KBM-7 (cell line): ENCODE measurements at regions not wholly inside any gene's neighbourhood (a gene's known extent, or its start where the extent isn't known, plus 50 kb on each side); places are given as distances from the start of the nearest gene placed in this dataset.
"Not testable (repeated sequence)": the region's sequence is repeated elsewhere in the genome, so short reads cannot be mapped to it uniquely, and the experiment has no call there.

Experiments used
- DNase-seq: peaks from one replicate; pipeline ENCODE4 v3.0.0-alpha.2; 2015
- in situ Hi-C: fragments of 300-500 bp; cut with MboI; formaldehyde crosslinking; loops from 2 replicates; pipeline ENCODE4 v1.14.3; 2020; ENCODE audit warnings: low sequenced_read_pairs, low pct_unique_long_range_greater_than_20kb, mixed read lengths

- DNase-seq, result no peak
- in situ Hi-C loops, result no loop called here
Measured at GRCh38 chr3:189375532-189375931, 203.8 kb downstream of the TPRG1 start.

GRCh38 chr3:189383630-189384029 is 211.9 kb downstream of the TPRG1 start:
- DNase-seq, result no peak
- in situ Hi-C loops, result no loop called here

- in situ Hi-C loops, result not testable (repeated sequence)
Measured at GRCh38 chr3:189385880-189386279, 214.1 kb downstream of the TPRG1 start.

GRCh38 chr3:189386739-189387138 is 215.0 kb downstream of the TPRG1 start:
- in situ Hi-C loops, result no loop called here
- DNase-seq, result no peak

More at GRCh38 chr3:189385880-189386279, 214.1 kb downstream of the TPRG1 start:
- not testable (repeated sequence) for DNase-seq

- no peak for DNase-seq
- in situ Hi-C loops, result no loop called here
Measured at GRCh38 chr3:189389346-189389745, 217.6 kb downstream of the TPRG1 start.

GRCh38 chr3:189393598-189393997 is 221.8 kb downstream of the TPRG1 start:
- DNase-seq, result no peak
- in situ Hi-C loops, result no loop called here

GRCh38 chr3:189394599-189395121 is 222.9 kb downstream of the TPRG1 start:
- DNase-seq, result no peak
- in situ Hi-C loops, result no loop called here

- no peak for DNase-seq
- in situ Hi-C loops, result no loop called here
Measured at GRCh38 chr3:189395825-189396224, 224.1 kb downstream of the TPRG1 start.

- DNase-seq, result no peak
- in situ Hi-C loops, result no loop called here
Measured at GRCh38 chr3:189398656-189399055, 226.9 kb downstream of the TPRG1 start.

- in situ Hi-C loops, result no loop called here
Measured at GRCh38 chr3:189401196-189401595, 229.4 kb downstream of the TPRG1 start.

GRCh38 chr3:189403194-189403593 is 228.0 kb upstream of the TP63 start:
- in situ Hi-C loops, result no loop called here
- no peak for DNase-seq

More at GRCh38 chr3:189401196-189401595, 229.4 kb downstream of the TPRG1 start:
- DNase-seq, result no peak

- no peak for DNase-seq
Measured at GRCh38 chr3:189404024-189404423, 227.2 kb upstream of the TP63 start.

GRCh38 chr3:189404797-189405484 is 226.2 kb upstream of the TP63 start:
- in situ Hi-C loops, result no loop called here
- no peak for DNase-seq

More at GRCh38 chr3:189404024-189404423, 227.2 kb upstream of the TP63 start:
- in situ Hi-C loops, result no loop called here

- no peak for DNase-seq
- in situ Hi-C loops, result no loop called here
Measured at GRCh38 chr3:189406148-189406547, 225.0 kb upstream of the TP63 start.

GRCh38 chr3:189410522-189410921 is 220.7 kb upstream of the TP63 start:
- in situ Hi-C loops, result no loop called here
- no peak for DNase-seq

GRCh38 chr3:189419038-189419437 is 212.2 kb upstream of the TP63 start:
- no peak for DNase-seq
- in situ Hi-C loops, result no loop called here

- DNase-seq, result no peak
- in situ Hi-C loops, result no loop called here
Measured at GRCh38 chr3:189419683-189420082, 211.5 kb upstream of the TP63 start.

GRCh38 chr3:189424922-189425321 is 206.3 kb upstream of the TP63 start:
- DNase-seq, result no peak
- in situ Hi-C loops, result no loop called here

- in situ Hi-C loops, result no loop called here
- no peak for DNase-seq
Measured at GRCh38 chr3:189429019-189429418, 202.2 kb upstream of the TP63 start.

GRCh38 chr3:189430166-189430565 is 201.0 kb upstream of the TP63 start:
- no peak for DNase-seq
- in situ Hi-C loops, result no loop called here

GRCh38 chr3:189442257-189442656 is 188.9 kb upstream of the TP63 start:
- in situ Hi-C loops, DNase-seq: not testable (repeated sequence)
